ENCODE measurements at regions not wholly inside any gene's neighbourhood (a gene's known extent, or its start where the extent isn't known, plus 50 kb on each side); places are given as distances from the start of the nearest gene placed in this dataset.

DNA sequence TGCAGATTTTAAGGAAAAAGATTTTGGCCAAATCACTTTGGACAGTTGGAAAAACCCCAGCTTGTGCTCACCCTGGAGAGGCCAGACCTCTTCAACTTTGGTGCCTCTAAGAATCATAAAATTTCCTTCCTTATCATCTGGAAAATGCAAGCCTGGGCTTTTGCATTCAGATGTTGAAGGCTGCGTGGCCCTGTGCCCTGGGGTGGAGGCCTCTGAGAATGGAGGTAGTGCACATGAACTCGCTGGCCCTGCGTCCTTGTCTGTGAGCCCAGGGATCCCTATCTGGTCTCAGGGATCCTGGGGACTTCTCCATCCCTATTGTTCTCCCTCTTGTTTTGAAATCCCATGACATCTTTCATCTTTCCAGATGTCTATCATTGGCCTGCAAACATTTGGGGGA lies 64.6 kb upstream of the ARNT2 start:
- H3K4me3 ChIP-seq: no peak overlapping the region
- no peak for ATAC-seq (ENCODE audit: insufficient read depth, low FRiP score)
- TF ChIP-seq, protein P1, sequence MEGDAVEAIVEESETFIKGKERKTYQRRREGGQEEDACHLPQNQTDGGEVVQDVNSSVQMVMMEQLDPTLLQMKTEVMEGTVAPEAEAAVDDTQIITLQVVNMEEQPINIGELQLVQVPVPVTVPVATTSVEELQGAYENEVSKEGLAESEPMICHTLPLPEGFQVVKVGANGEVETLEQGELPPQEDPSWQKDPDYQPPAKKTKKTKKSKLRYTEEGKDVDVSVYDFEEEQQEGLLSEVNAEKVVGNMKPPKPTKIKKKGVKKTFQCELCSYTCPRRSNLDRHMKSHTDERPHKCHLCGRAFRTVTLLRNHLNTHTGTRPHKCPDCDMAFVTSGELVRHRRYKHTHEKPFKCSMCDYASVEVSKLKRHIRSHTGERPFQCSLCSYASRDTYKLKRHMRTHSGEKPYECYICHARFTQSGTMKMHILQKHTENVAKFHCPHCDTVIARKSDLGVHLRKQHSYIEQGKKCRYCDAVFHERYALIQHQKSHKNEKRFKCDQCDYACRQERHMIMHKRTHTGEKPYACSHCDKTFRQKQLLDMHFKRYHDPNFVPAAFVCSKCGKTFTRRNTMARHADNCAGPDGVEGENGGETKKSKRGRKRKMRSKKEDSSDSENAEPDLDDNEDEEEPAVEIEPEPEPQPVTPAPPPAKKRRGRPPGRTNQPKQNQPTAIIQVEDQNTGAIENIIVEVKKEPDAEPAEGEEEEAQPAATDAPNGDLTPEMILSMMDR (IDR thresholded peaks at IDR 0.05; ENCODE audit: control extremely low read depth, extremely low read depth): no peak
- no peak overlapping the region for H3K27ac ChIP-seq (ENCODE audit: low read depth in 1 of 2, low read length in 1 of 2)
- peaks cover 0 to 56% (median 0%) of the 10 kb centered on the region in 5 donors for H3K4me1 ChIP-seq (ENCODE audit: control insufficient read depth in 5 of 5, insufficient read depth in 5 of 5, low read length in 5 of 5)
- no peaks in the 10 kb centered on the region for H3K27me3 ChIP-seq (ENCODE audit: control insufficient read depth in 3 of 3, insufficient read depth in 3 of 3, low read length in 2 of 3)
- 87 to 94% methylated on average over 3 of the region's 3 CpGs for WGBS, 2 donors
- H3K9me3 ChIP-seq (ENCODE audit: control insufficient read depth in 4 of 4, insufficient read depth in 3 of 4, low read length in 3 of 4): peaks cover 0 to 5% (median 0%) of the 10 kb centered on the region in 4 donors
- no peak for DNase-seq
- H3K9ac ChIP-seq (ENCODE audit: insufficient read depth in 1 of 2, low read length in 2 of 2): no peak overlapping the region
- no peaks in the 10 kb centered on the region for H3K36me3 ChIP-seq (ENCODE audit: control insufficient read depth in 4 of 4, insufficient read depth in 4 of 4, low read length in 4 of 4)

DNA sequence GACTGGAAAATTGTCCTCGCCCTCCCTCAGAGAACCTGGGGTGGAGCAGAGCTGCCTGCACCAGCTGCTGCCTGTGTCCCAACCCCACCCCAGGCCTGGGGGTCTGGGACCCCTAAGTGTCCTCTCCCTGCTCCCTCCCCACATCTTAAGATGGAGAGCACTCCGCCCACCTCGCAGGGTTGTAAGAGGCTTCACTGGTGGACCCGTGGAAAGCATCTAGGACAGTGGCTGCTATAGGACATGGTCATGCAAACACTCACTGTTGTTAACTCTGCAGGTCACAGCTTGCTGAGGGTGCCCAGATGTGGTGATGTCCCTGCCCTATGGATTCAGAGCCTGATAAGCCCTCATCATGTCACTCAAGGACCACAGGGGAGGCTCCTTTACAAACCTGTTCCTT lies 62.0 kb upstream of the ARNT2 start:
- TF ChIP-seq, protein P1 (IDR thresholded peaks at IDR 0.05; ENCODE audit: control extremely low read depth, extremely low read depth): no peak

DNA sequence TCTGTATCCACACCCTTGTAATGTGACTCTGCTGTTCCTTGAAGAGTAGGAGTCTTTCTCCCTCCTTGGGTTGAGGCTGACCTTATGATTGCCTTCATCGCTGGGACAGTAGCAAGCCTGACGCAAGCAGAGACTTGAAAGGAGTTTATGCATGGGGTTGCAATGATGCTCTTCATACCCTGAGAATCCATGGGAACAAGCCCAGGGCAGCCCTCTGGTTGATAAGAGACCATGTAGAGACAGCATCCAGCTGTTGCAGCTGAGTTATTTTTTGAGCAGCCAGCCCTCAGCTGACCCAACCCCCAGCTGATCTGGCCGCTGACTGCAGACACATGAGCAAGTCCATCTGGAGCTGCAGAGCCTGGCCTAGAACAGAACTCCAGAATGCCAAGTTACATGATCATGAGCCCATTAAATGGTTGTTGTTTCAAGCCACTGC lies 60.6 kb upstream of the ARNT2 start:
- no peaks in the 10 kb centered on the region for H3K36me3 ChIP-seq (ENCODE audit: control insufficient read depth in 4 of 4, insufficient read depth in 4 of 4, low read length in 4 of 4)
- no peaks in the 10 kb centered on the region for H3K27me3 ChIP-seq (ENCODE audit: control insufficient read depth in 3 of 3, insufficient read depth in 3 of 3, low read length in 2 of 3)
- H3K4me1 ChIP-seq (ENCODE audit: control insufficient read depth in 5 of 5, insufficient read depth in 5 of 5, low read length in 5 of 5): peaks cover 0 to 56% (median 0%) of the 10 kb centered on the region in 5 donors
- H3K9me3 ChIP-seq (ENCODE audit: control insufficient read depth in 4 of 4, insufficient read depth in 3 of 4, low read length in 3 of 4): peaks cover 0 to 2% (median 0%) of the 10 kb centered on the region in 4 donors
- ATAC-seq (ENCODE audit: insufficient read depth, low FRiP score) (peak; percentile 64), DNase-seq (peak; percentile 97 to 99 (median 99))
- no peak overlapping the region for H3K27ac ChIP-seq (ENCODE audit: low read depth in 1 of 2, low read length in 1 of 2)
- 67 to 69% methylated on average over 3 of the region's 3 CpGs for WGBS, 2 donors
- H3K9ac ChIP-seq (ENCODE audit: insufficient read depth in 1 of 2, low read length in 2 of 2): no peak overlapping the region
- H3K4me3 ChIP-seq: no peak overlapping the region
- TF ChIP-seq, protein P1 (IDR thresholded peaks at IDR 0.05; ENCODE audit: control extremely low read depth, extremely low read depth): no peak

More for the DNA sequence above, 62.0 kb upstream of the ARNT2 start:
- 84 to 85% methylated on average over 4 of the region's 4 CpGs for WGBS, 2 donors
- H3K27ac ChIP-seq (ENCODE audit: low read depth in 1 of 2, low read length in 1 of 2): no peak overlapping the region
- ATAC-seq (ENCODE audit: insufficient read depth, low FRiP score): no peak
- peaks cover 0 to 63% (median 0%) of the 10 kb centered on the region in 5 donors for H3K4me1 ChIP-seq (ENCODE audit: control insufficient read depth in 5 of 5, insufficient read depth in 5 of 5, low read length in 5 of 5)
- no peaks in the 10 kb centered on the region for H3K27me3 ChIP-seq (ENCODE audit: control insufficient read depth in 3 of 3, insufficient read depth in 3 of 3, low read length in 2 of 3)
- no peak for DNase-seq
- H3K36me3 ChIP-seq (ENCODE audit: control insufficient read depth in 4 of 4, insufficient read depth in 4 of 4, low read length in 4 of 4): no peaks in the 10 kb centered on the region
- H3K4me3 ChIP-seq: no peak overlapping the region
- peaks cover 0 to 2% (median 0%) of the 10 kb centered on the region in 4 donors for H3K9me3 ChIP-seq (ENCODE audit: control insufficient read depth in 4 of 4, insufficient read depth in 3 of 4, low read length in 3 of 4)
- no peak overlapping the region for H3K9ac ChIP-seq (ENCODE audit: insufficient read depth in 1 of 2, low read length in 2 of 2)

Data from lung (tissue), 11 donors.